ENCODE measurements at regions not wholly inside any gene's neighbourhood (a gene's known extent, or its start where the extent isn't known, plus 50 kb on each side); places are given as distances from the start of the nearest gene placed in this dataset.

GRCh38 chr9:3054017-3054586 is 210.2 kb upstream of the PUM3 start (continued):
- TF ChIP-seq RBBP5 (IDR thresholded peaks at IDR 0.05; ENCODE audit: borderline replicate concordance, low read depth, low read length) (no peak), RXRA (IDR thresholded peaks at IDR 0.05; ENCODE audit: insufficient read depth, low read depth, low read length) (no peak), SIN3A (conservative IDR thresholded peaks at IDR 0.05 in 1 of 2, IDR thresholded peaks at IDR 0.05 in 1 of 2; ENCODE audit: low read depth in 1 of 2, low read length in 2 of 2) (no peak), POU5F1 (IDR thresholded peaks at IDR 0.05; ENCODE audit: low read depth, low read length) (no peak)
